Fibroblast of peridontal ligament (primary cell): ENCODE measurements at regions not wholly inside any gene's neighbourhood (a gene's known extent, or its start where the extent isn't known, plus 50 kb on each side); places are given as distances from the start of the nearest gene placed in this dataset.

ENCODE experiments used
- DNase-seq: peaks from one replicate; pipeline ENCODE4 v3.0.0-alpha.2; 2010; ENCODE audit errors: extremely low read depth

- no peak for DNase-seq
Measured at GRCh38 chr10:104576611-104577010, 64.5 kb upstream of the SORCS3 start.

GRCh38 chr10:104577163-104577562 is 63.9 kb upstream of the SORCS3 start:
- DNase-seq: no peak

GRCh38 chr10:104577861-104578521 is 63.1 kb upstream of the SORCS3 start:
- DNase-seq: peak; percentile 2

- no peak for DNase-seq
Measured at GRCh38 chr10:104578671-104579070, 62.4 kb upstream of the SORCS3 start.

GRCh38 chr10:104579136-104579535 is 62.0 kb upstream of the SORCS3 start:
- no peak for DNase-seq

- peak; percentile 3 for DNase-seq
Measured at GRCh38 chr10:104580321-104580720, 60.8 kb upstream of the SORCS3 start.

- DNase-seq: peak; percentile 59
Measured at GRCh38 chr10:104580774-104581675, 60.1 kb upstream of the SORCS3 start.

- DNase-seq: no peak
Measured at GRCh38 chr10:104581884-104582601, 59.0 kb upstream of the SORCS3 start.

GRCh38 chr10:104582602-104582951 is 58.5 kb upstream of the SORCS3 start:
- no peak for DNase-seq

- DNase-seq: no peak
Measured at GRCh38 chr10:104582966-104583365, 58.1 kb upstream of the SORCS3 start.

- DNase-seq: no peak
Measured at GRCh38 chr10:104584541-104584940, 56.5 kb upstream of the SORCS3 start.

- DNase-seq: no peak
Measured at GRCh38 chr10:104587751-104588150, 53.3 kb upstream of the SORCS3 start.

- DNase-seq: no peak
Measured at GRCh38 chr10:104589431-104589830, 51.7 kb upstream of the SORCS3 start.

GRCh38 chr10:104589871-104590270 is 51.2 kb upstream of the SORCS3 start:
- no peak for DNase-seq
